NCI-H1694 (cell line): ENCODE measurements at regions not wholly inside any gene's neighbourhood (a gene's known extent, or its start where the extent isn't known, plus 50 kb on each side); places are given as distances from the start of the nearest gene placed in this dataset.
"Not testable (repeated sequence)": the region's sequence is repeated elsewhere in the genome, so short reads cannot be mapped to it uniquely, and the experiment has no call there.

ENCODE experiments used
- DNase-seq: peaks from one replicate; lab custom pipeline; 2025; lab: John Stamatoyannopoulos, UW

DNA sequence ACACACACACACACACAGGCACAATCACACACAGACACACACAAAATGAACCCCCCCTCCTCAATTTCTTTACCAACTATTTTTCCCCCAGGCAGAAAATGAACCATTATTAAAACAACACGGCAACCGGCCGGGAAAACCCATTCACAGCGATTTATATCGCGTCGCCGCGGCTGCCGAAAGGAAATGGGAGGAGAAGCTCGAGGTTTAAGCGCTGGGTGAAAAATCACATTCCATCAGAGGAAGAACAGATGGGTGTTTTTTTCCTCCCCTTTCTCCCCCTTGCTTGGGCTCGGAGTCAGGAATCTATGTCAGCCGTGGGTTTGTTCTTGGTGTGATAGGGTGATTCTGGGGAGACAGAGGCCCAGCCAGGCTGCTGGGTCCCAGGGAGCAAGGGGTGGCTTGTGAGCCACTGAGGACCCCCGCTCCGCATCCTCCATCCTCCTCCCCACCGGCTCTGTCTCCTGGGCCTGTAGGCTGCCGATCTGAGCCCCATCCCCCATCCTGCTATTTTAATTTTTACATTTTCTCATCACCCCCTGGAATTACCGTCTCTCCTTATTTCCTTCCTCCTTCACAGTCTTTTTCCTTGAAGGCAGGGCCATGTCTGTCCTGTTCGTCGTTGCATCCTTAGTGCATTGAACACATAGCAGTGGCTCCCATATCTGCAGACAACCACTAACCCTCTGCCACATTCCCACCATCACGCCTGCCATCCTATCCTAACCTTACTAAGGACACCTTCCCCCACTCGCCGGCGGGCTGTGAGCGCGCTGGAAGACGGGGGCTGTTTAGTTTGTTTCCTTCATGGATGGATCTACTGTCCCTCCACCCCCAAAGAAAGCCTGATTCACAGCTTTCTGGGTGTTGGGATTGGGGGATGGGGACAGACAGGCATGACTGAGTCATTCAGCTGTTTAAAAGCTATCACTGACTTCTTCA is 137.7 kb downstream of the CRLF3 start:
- not testable (repeated sequence) for DNase-seq

DNA sequence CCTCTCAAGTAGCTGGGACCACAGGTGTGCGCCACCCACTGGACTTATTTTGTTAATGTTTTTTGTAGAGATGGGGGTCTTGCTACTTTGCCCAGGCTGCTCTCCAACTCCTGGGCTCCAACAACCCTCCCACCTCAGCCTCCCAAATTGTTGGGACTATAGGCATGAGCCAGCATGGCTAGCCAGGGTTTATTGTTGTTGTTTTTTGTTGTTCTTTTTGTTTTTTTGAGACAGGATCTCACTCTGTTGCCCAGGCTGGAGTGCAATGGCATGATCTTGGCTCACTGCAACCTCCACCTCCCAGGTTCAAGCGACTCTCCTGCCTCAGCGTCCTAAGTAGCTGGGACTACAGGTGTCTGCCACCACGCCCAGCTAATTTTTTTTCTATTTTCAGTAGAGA is 142.2 kb downstream of the CRLF3 start:
- not testable (repeated sequence) for DNase-seq

DNA sequence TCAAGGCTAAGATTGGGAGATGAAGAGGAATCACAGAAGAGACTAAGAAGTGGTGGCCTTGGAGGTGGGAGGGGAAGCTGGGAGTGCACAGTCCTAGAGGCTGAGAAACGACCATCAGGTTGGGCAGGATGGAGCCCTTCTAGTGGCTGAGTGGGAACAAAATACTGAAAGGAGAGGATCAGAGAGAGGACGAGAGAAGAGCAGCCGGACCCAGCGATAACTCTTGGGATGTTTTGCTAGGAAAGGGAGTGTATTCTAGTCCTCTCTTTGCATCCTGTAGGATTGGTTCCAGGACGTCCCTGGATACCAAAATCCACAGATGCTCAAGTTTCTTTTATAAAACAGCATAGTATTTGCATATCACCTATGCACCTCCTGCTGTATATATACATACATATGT is 143.8 kb downstream of the CRLF3 start:
- DNase-seq: not testable (repeated sequence)

DNA sequence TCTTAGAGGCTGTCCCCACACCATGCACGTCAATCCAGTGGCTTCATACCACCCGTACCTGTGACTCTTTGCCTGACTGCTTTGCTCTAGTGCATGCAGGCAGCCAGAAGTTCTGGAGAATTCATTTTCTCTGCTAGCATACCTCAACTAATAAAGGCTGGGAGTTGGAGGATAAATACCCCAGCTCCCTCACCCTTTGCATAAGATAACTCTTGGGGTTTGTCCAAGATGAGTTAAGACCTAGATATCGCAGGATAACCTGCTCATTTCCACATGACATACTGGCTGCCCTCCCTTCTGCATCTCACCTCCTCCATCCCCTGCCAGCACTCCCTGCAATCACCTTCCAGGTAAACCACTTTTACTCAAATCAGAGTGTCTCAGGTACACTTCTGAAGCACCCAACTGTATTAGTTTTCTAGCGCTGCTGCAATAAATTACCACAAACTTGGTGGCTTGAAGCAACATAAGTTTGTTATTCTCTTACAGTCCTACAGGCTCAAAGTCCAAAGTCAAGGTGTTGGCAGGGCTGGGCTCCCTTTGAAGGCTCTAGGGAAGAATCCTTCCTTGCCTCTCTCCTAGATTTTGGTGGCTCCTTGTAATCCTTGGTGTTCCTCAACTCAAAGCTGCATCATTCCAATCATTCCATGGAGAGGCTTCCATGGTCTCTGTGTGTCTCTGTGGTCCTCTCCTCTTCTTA is 146.8 kb downstream of the CRLF3 start:
- DNase-seq: no peak

DNA sequence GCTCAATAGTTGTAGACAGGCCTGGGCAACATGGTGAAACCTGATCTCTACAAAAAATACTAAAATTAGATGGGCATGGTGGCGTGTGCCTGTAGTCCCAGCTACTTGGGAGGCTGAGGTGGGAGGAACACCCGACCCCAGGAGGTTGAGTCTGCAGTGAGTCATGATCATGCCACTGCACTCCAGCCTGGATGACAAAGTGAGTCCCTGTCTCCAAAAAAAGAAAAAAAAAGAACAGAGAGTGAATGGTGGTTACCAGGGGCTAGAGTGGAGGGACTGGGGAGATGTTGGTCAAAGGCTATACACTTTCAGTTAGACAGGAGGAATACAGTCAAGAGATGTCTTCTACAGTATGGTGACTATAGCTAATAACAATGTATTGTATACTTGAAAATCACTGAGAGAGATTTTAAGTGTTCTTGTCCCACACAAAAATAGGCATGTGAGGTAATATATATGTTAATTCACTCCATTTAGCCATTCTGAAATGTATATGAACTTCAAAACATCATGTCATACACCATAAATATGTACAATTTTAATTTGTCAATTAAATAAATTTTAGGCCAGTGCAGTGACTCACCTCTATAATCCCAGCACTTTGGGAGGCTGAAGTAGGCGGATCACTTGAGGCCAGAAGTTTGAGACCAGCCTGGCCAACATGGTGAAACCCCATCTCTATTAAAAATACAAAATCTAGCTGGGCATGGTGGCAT is 148.6 kb downstream of the CRLF3 start:
- DNase-seq: not testable (repeated sequence)

DNA sequence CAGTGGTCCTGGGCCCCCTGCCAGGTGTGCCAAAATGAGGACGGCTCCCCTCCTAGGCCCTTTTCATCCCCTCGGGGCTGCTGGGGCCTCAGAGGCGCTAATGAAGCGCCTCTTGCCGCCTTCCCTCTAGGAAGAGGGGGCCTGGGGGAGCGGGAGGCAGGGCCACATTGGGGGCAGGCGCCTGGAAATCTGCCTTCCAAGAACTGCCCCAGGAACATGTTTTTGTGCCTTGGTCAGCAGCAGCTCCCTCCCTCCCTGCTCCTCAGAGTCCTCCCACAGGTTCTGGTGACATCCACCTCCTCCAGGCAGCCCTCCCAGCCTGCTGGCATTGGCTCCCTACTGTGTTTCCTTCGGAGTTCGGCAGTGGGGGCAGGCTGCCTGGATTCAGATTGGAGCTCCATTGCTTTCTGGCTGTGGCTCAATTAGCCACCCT is 155.3 kb downstream of the CRLF3 start:
- DNase-seq: not testable (repeated sequence)

DNA sequence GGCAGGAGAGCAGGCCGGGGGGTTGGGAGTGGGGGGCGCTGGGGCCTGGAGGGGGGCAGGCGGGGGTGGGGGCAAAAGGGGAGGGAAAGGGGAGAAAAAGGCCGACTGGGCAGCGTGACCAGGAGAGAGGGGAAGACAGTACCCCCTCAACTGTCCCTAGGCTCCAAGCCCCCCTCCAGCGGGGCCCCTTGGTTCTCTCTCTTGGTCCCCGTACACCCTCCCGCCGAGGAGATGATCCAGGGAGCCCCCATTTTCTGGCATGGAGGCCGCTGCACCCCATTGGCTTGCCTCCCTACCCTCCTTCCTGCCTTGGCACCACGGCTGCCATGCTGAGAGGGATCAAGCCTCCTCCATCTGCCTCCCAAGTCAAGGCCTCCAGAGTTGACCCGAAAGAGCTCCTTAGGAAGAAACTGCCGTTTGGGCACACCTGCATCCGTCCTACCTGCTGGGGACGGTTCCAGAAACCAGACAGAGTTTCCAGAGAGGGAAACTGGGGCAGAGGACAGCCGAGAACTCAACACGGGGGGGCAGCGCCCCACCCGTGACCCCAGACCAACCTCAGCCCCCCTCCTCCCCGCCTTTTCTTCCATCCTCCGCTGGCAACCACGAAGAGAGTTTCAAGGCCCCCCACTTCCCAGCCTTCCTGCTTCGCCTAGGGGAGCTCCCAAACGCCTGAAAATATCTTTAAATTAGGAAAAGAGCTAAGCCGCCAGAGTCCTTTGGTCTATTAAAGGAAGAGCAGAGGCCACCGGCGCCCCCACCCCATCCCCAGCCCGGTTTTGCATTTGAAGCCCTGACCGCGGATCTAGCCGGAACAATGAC is 155.9 kb downstream of the CRLF3 start:
- not testable (repeated sequence) for DNase-seq

DNA sequence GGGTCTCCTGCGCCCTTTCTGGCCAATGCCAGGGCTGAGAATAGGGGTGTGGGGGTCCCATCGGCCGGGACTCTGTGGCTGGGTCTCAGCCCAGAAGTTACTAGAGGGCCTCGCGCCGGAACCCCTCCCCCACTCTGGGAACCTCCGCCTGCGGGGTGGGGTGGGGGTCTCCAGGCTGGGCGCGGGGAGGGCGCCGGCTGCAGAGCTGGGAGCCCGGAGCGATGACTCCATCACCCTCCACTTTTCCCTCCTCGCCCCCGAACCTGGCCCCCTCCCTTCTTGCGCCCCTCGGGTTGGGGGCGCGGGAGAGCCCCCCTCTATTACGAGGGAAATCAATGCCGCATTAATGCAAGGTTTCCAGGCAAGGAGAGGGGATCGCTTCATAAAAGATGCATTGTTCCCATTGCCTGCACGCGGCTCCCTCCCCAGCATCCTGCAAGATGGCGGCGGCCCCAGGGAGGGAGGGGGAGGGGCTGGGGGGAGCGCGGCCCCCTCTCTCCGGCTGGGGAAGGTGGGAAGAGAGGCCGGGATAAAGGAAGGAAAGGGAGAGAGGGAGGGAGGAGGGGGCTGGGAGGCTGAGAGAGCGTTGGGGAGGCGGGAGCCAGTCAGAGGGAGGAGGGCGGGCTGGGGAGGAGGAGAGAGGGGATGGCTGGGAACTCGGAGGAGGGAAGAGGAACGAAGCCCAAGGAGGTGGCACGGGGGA is 156.7 kb downstream of the CRLF3 start:
- DNase-seq: not testable (repeated sequence)

DNA sequence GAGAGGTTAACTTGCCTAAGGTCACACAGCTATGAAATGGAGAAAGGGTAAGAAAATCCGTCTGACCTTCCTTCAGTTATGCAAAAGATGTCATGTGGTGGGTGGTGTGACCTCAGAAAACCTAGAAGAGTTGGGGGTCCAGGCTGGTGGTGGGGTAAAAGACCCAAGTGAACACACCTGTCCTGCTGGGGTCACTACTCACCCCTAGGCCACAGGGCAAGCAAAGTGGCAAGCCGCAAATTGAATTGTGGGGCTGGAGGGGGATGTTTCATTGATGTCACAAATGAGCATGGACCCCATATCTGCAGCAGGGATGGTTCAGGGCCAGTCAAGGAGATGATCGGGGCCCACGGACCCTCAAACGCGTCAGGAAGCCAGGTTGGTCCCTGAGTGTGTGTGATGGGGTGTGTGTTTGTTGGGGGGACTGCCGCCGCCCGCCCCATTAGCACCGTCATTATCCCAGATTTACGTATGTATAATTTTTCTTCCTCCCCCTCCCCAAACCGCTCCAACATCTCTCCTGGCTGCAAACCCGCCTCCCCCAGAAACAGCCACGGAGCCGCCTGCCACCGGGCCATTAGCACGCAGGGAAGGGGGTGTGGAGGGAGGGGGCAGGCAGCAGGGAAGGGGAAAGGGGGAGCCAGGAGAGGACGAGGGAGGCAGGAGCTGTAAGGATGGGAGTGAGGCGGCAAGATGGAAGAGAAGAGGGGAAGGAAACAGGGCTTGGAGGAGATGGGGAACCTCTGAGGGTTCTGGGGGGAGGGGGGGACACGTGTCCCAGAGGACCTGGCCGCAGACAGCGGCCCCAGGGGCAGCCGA is 157.4 kb downstream of the CRLF3 start:
- not testable (repeated sequence) for DNase-seq

DNA sequence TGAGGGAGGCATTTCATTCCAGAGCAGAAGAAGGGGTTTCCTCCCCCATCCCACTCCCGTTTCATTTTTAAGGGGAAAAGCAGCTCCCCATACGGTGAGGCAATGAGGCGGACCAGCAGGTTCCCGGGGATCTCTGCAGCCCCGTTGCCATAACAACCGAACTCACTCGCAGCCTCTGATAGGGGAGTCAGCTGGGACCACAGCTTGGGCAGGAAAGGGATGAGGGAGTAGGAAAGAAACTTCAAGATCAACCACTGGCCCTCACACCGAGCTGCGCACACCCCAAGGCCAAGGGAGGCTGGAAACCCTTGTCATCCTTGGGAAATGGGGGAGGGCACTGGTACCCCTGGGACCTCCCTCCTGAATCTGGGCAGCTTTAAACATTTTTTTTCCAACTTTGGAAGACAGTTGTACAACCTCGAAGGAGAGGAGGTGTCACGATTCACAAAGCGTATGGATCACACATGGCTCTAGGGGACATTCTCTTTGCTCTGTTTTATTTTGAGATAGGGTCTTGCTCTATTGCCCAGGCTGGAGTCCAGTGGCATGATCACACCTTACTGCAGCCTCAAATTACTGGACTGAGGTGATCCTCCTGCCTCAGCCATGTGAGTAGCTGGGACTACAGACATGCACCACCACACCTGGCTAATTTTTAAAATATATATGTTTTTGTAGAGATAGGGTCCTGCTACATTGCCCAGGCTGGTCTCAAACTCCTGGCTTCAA is 160.6 kb downstream of the CRLF3 start:
- not testable (repeated sequence) for DNase-seq

DNA sequence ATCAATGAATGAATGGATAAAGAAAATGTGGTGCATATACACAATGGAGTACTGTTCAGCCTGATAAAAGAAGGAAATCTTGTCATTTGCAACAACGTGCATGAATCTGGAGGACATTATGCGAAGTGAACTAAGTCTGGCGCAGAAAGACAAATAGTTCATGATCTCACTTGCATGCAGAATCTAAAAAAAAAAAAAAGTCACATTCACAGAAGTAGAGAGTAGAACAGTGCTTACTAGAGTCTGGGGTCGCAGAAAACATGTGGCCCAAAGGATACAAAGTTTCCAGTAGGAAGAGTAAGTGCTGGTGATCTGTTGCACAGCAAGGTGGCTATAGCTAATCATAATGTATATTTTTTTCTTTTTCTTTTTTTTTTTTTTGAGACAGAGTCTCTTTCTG is 167.3 kb downstream of the CRLF3 start:
- DNase-seq: not testable (repeated sequence)

DNA sequence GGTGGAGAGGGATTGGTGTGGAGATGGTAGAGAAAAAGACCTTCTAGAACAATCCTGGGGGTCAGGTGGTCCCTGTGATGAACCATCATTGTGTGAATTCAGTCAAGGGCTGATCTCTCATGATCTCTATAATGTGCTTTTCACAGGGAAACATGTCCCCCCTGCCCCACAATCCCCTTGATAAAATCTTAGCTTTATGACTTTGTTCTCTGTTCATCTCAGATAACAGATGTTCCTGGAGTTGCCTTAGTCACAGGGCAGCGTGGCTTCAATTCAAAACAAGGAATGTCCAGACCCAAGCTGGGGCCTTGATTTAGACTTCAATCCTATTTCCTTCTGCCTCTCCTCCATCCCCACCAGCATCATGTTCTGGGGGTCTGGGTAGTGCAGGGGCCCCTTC is 171.5 kb downstream of the CRLF3 start:
- DNase-seq: not testable (repeated sequence)

DNA sequence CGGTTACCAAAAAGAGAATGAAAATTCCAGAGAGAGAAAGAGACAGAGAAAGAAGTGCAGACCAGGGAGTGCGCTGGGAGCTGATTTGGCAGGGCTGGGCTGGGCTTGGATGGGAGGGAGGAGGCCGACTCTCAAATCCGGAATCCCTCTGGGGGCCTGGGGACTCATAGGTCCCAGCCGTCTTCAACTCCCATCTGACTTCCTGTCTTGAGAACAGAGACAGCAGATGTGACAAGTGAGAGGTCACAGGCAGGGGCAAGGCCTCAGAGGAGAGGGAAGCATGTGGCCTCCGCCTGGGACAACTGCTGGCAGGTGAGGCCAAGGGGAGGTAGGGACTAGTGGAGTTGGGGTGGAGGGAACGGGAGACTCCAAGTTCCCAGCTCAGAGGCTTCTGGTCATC is 172.9 kb downstream of the GOSR1 start:
- not testable (repeated sequence) for DNase-seq

DNA sequence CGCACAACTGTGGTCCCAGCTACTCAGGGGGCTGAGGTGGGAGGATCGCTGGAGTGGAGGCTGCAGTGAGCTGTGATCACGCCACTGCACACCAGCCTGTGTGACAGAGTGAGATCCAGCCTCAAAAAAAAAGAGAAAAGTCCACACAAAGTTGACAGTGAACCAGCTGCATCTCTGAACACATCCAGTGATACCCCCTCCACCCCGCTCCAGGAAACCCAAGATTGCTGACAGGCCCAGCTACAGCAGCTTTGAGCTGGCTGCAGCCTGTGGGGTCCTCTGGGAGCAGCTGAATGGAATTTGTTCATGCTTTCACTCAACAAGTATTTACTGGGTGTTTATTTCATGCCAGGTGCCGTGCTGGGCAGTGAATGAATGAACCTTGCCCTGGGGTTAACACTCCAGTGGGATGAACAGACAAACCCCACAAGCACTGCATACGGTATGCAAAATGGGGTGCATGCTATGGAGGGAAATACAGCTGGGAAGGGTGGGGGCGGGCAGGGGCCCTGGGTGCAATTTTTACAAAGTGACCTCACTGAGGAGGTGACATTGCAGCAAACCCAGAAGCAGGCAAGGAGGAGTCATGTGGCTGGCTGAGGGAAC is 170.9 kb downstream of the GOSR1 start:
- DNase-seq: not testable (repeated sequence)

DNA sequence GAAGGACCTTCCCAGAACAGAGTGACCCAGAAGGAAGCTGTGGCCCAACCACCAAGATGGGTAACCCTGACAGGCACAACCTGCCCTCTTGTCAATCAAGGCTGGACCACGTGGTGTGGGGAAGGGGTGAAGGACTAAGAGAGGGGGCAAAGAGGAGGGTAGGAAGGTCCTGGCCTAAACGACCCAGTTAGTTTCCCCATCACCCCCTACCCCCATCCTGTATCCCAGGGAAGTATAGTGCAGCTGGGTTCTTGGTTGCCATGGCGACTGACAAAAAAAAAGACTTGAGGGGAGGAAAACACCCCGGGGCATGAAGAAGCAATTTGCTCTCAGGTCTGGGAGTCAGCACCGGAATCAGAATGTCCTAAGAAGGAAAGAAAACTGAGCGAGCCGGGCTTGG is 168.7 kb downstream of the GOSR1 start:
- DNase-seq: not testable (repeated sequence)

DNA sequence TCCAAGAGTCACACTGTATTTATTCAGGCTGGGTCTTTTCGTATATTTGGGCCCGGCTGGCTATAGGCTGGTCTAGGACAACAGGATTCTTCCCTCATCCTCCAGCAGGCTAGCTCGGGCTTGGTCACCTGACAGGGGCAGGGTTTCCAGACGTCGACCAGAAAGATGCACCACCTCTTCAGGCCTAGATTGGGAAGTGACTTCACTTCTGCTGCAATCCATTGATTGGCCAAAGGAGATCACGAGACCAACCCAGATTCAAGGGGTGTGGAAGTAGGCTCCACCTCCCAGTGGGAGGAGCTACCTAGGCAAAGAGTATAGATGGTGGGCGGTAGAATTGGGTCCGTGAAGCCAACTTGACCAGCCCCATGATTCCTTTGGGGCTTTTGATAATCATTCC is 167.5 kb downstream of the GOSR1 start:
- DNase-seq: not testable (repeated sequence)

DNA sequence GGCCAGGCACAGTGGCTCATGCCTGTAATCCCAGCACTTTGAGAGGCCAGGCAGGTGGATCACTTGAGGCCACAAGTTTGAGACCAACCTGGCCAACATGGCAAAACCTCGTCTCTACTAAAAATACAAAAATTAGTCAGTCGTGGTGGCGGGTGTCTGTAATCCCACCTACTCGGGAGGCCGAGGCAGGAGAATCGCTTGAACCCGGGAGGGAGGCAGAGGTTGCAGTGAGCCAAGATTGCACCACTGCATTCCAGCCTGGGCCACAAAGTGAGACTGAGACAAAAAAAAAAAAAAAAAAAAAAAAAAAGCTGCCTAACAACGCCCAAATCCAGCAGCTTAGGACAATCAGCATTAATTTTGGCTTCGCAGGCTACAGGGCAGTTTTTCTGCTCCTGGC is 167.1 kb downstream of the GOSR1 start:
- DNase-seq: not testable (repeated sequence)

DNA sequence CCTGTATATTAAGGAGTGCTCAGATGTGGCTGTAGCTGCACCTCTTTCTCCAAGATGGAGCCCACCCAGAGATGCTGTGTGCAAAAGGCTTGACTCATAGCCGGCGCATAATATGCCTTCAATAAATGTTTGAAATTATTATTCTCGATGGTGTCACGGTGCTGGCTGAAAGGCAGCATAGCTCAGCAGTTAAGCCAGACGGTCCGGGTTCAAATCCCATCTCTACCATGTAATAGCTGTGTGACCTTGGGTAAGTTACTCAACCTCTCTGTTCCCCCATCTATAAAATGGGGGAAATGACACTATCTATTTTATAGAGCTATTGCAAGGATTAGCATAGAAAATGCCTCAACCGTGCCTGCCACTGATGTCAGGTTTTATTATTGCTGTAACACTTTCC is 164.2 kb downstream of the GOSR1 start:
- DNase-seq: not testable (repeated sequence)

DNA sequence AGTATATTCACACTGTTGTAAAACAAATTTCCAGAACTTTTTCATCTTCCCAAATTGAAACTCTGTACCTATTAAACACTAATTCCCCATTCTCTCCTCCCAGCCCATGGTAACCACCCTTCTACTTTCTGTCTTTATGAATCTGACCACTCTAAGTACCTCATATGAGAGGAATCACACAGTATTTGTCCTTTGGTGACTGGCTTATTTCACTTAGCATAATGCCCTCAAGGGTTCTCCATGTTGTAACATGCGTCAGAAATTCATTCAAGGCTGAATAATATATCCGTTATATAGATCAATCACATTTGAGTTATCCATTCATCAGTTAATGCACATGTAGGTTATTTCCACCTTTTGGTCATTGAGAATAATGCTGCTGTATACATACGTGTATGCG is 162.2 kb downstream of the GOSR1 start:
- not testable (repeated sequence) for DNase-seq
